PFSK-1 (cell line): ENCODE measurements at regions not wholly inside any gene's neighbourhood (a gene's known extent, or its start where the extent isn't known, plus 50 kb on each side); places are given as distances from the start of the nearest gene placed in this dataset.

Experiments
- FOXP2 ChIP-seq: optimal IDR thresholded peaks from 2 replicates; pipeline ENCODE3; 2011; ENCODE audit warnings: borderline replicate concordance, control low read depth, inconsistent platforms; ENCODE audit not compliant: insufficient read depth; ENCODE audit errors: extremely low read length, extremely low read depth
- POLR2AphosphoS5 ChIP-seq: IDR thresholded peaks from 2 replicates; pipeline ENCODE4 v1.6.1; 2012; ENCODE audit warnings: low read depth, mild to moderate bottlenecking, control low read depth, low read length, moderate library complexity
- REST ChIP-seq, 2 experiments: IDR thresholded peaks; 2 replicates each; pipeline versions ENCODE4 v1.6.1 to v1.8.0; 2011 to 2012; ENCODE audit warnings: low read depth in 2 of 2, low read length in 2 of 2, control low read depth in 1 of 2, inconsistent platforms in 1 of 2, mild to moderate bottlenecking in 1 of 2, moderate library complexity in 1 of 2; ENCODE audit not compliant: insufficient read depth in 1 of 2
- SIN3A ChIP-seq: IDR thresholded peaks from 2 replicates; pipeline ENCODE4 v1.6.1; 2012; ENCODE audit warnings: mild to moderate bottlenecking, low read length, moderate library complexity, borderline replicate concordance; ENCODE audit not compliant: insufficient read depth
- TAF1 ChIP-seq: IDR thresholded peaks from 2 replicates; pipeline ENCODE4 v1.6.1; 2012; ENCODE audit warnings: low read length, control low read depth, borderline replicate concordance; ENCODE audit not compliant: insufficient read depth

- TF ChIP-seq TAF1 = no peak
- no peak for TF ChIP-seq FOXP2
- no peak for TF ChIP-seq POLR2AphosphoS5
- no peak for TF ChIP-seq SIN3A
- TF ChIP-seq REST (IDR thresholded peaks at IDR 0.05; ENCODE audit: insufficient read depth in 1 of 2, low read depth in 2 of 2, low read length in 2 of 2) = no peak
Observed at GRCh38 chr1:187816646-187817045, 987.9 kb downstream of the PLA2G4A start.

GRCh38 chr1:187817782-187818181, 989.0 kb downstream of the PLA2G4A start:
- no peak for TF ChIP-seq POLR2AphosphoS5
- no peak for TF ChIP-seq REST (IDR thresholded peaks at IDR 0.05; ENCODE audit: insufficient read depth in 1 of 2, low read depth in 2 of 2, low read length in 2 of 2)

- TF ChIP-seq REST (IDR thresholded peaks at IDR 0.05; ENCODE audit: insufficient read depth in 1 of 2, low read depth in 2 of 2, low read length in 2 of 2) = no peak
- no peak for TF ChIP-seq TAF1
- no peak for TF ChIP-seq POLR2AphosphoS5
- TF ChIP-seq SIN3A = no peak
- no peak for TF ChIP-seq FOXP2
Observed at GRCh38 chr1:187819086-187819485, 990.3 kb downstream of the PLA2G4A start.

- TF ChIP-seq REST (IDR thresholded peaks at IDR 0.05; ENCODE audit: insufficient read depth in 1 of 2, low read depth in 2 of 2, low read length in 2 of 2) (no peak), SIN3A (no peak), POLR2AphosphoS5 (no peak), FOXP2 (no peak), TAF1 (no peak)
Observed at GRCh38 chr1:187836557-187836956, 1007.8 kb downstream of the PLA2G4A start.

GRCh38 chr1:187837787-187838186, 1009.0 kb downstream of the PLA2G4A start:
- TF ChIP-seq POLR2AphosphoS5 = no peak
- no peak for TF ChIP-seq FOXP2
- no peak for TF ChIP-seq TAF1
